HL-60/S4 (cell line): ENCODE measurements at regions not wholly inside any gene's neighbourhood (a gene's known extent, or its start where the extent isn't known, plus 50 kb on each side); places are given as distances from the start of the nearest gene placed in this dataset.
"Not testable (repeated sequence)": the region's sequence is repeated elsewhere in the genome, so short reads cannot be mapped to it uniquely, and the experiment has no call there.

Experiments
- in situ Hi-C: fragments of 300-500 bp; cut with MboI; formaldehyde crosslinking; loops from 2 replicates; pipeline ENCODE4 v1.14.3; 2022; ENCODE audit warnings: low sequenced_read_pairs

DNA sequence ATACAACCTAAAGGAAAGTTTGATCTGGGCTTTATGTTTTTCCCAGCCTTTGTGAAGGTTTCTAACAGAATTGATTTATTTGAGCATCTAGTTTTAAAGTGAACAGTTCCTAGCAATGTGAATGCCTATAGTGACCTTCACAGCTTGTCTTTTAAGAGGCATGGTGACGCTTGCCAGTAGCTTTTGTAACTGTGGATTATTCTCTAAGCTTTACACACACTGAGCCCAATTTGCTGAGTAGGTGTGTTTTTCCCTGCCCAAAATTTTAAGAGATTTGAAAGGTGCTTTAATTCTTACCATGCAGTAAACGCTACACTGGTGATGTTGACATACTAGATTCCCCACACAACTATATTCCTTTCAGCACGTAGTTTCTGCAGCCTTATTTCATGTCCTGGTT is 420.2 kb upstream of the AKR1E2 start:
- in situ Hi-C loops = no loop called here

DNA sequence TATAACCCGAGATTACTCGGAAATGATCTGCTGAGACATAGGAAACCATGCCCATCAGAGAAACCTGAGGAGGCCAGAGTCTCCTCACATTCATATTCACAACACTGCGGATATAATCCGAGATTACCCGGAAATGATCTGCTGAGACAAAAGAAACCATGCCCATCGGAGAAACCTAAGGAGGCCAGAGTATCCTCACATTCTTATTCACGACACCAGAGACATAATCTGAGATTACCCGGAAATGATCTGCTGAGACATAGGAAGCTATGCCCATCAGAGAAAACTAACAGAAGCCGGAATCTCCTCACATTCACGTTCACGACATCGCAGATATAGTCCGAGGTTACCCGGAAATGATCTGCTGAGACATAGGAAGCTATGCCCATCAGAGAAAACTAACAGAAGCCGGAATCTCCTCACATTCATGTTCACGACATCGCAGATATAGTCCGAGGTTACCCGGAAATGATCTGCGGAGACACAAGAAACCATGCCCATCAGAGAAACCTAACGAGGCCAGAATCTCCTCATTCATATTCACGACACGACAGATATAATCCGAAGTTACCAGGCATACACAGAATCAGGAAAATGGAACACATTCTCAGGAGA is 422.3 kb upstream of the AKR1E2 start:
- in situ Hi-C loops = no loop called here

DNA sequence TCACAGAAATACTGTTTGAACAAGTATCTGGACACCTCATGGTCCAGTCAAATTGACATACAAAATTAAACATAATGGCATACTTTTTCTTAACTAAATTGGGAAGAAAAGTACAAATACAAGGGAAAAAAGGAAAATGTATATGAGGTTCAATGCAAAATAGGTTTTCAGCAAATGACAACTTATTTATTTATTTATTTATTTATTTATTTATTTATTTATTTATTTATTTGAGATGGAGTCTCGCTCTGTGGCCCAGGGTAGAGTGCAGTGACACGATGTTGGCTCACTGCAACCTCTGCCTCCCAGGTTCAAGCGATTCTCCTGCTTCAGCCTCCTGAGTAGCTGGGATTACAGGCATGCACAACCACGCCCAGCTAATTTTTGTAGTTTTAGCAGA is 424.9 kb upstream of the AKR1E2 start:
- in situ Hi-C loops = not testable (repeated sequence)

DNA sequence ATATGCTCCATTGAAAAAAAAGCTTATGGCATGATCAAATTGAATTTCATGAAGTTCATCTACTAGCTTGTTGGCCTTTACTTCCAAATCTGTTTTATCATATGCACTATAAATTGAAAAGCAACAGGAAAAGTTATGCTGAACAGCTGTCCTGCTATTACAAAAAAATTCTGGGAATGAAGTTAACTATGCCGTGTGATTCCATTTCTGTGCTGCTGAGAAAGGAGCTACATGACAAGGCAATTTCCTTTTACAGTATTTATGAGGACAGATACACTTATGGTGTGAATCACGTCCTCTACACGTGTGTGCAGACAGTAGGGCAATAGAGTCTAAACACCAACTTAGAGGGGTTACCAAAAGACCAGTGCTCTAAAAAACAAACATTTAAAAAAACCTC is 426.5 kb upstream of the AKR1E2 start:
- in situ Hi-C loops = no loop called here

DNA sequence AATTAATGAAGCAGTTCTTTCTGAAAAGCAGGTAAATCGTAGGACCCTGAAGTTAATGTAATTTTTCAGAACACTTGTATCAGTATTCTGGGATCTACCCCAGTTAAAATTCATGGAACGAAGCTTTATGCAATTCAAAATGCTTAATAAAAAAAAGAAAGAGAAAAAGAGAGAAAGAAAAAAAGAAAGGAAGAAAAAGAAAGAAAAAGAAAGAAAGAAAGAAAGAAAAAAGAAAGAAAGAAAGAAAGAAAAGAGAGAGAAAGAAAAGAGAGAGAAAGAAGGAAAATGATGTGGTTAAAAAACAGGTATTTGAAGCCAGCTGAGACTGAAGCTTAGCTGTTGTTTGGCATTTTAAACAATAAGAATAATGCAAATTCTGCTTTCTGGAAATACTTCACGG is 427.4 kb upstream of the AKR1E2 start:
- in situ Hi-C loops = no loop called here

DNA sequence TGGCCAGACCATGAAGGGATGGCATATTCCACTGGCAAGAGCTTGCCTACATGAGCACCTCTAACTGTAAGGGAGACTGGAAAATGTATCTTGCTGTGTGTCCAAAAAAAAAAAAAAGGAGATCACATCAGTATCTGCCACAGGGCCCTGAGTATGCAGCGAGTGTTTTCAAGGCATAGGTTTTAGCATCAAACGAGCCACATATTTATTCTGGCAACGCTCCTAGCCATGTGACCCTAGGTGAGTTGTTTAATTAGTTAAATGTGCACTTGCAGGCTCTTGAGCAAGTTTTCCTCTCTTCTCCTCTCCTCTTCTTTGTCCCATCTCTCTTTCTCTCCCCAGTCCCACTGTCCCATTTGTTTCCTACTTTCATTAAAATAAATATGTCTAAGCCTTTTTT is 428.7 kb upstream of the AKR1E2 start:
- in situ Hi-C loops = no loop called here

DNA sequence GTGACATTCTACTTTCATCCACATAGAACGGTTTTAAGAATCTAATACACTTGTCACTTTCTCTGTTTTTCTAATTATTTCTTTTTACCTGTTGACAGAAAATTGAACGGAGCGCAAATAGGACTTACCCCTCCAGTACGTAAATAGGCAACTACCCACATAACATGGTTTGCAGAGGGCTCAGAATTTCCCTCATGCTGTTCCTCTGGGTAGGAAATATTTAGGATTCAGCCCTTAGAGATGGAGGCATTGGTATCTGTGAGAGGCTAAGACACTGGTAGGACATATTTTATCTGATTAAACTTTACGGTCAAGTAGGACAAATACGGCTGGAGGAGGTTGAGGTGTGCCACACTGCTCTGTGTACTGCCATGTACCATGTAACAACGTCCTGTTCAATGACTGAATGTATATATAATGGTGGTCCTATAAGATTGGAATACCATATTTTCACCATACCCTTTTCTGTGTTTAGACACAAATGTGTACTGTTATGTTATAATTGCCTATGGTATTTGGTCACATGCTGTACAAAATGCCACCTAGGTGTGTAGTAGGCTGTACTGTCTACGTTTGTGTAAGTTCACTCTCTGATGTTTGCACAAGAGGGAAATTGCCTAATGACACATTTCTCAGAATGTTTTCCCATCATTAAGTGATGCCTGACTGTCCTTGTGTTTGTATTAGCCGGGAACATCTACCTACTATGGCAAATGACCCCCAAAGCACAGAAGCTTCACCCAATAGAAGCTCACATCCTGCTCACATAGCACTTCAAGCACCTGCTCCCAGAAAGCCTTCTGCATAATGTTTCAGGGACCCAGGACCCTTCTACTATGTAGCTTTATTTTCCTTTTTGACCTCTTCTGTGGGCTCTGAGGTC is 429.4 kb upstream of the AKR1E2 start:
- in situ Hi-C loops = no loop called here

DNA sequence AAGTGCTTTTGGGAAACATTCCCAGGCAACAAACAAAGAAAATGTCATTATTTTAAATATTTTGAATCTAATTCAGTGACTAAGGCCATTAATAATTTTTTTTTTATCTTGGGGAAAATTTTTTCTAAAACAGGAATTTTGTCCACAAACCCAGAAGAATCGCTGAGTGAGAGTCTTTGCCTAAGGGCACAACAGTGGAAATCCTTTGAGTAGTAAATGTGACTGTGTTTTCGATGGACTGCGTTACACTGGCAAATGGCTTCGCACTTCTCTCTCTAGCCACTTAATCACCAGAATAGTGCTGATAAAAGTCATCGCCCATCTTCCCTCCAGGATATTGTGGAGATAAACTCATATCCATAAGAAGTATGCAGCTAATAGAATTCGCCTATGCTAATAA is 430.3 kb upstream of the AKR1E2 start:
- in situ Hi-C loops = no loop called here

DNA sequence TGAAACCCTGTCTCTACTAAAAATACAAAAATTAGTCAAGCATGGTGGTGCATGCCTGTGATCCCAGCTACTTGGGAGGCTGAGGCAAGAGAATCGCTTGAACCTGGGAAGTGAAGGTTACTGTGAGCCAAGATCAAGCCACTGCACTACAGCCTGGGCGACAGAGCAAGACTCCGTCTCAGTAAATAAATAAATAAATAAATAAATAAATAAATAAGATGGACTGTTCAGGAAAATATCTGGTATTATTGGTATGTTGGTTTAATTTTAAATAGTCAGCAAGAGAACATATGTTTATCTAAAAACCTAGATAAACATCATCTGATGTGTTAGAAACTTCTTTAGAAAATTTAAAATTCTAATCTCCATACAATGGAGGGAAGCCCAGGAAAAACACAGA is 431.6 kb upstream of the AKR1E2 start:
- in situ Hi-C loops = not testable (repeated sequence)

DNA sequence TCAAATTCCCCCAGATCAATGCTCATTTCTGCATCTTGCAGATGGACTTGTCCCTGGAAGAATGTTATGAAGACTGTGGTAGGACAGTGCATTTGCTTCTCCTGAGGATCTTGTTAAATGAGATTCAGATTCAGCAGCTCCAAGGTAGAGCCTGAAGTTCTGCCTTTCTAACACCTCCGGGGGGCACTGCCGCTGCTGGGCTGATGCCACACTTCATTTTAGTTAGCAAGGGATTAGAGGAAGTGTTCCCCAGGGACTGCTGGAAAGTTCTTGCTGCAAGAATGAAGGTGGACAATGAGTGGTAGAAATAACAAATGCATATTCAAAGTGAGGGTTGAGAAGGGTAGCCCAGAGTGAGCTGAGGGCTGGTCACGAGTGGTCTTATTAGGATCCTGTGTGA is 434.3 kb upstream of the AKR1E2 start:
- in situ Hi-C loops = no loop called here

DNA sequence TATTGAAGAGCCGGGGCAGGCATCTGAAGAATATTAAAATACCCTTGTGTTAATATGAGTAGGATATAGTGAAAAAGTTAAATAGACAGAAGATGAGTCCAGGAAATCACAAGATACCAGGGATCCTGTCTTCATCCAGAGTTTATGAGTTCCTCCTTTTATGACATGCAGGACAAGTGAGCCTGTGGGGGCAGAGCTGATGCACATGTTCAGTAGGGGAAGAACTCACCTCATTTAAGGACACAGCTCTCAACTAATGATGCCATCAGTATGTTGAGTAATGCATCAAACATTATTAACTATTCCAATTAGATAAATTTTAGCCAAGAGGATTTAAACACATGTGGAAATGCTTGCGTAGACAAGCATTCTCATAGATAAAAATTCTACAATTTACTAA is 435.8 kb upstream of the AKR1E2 start:
- in situ Hi-C loops = no loop called here

DNA sequence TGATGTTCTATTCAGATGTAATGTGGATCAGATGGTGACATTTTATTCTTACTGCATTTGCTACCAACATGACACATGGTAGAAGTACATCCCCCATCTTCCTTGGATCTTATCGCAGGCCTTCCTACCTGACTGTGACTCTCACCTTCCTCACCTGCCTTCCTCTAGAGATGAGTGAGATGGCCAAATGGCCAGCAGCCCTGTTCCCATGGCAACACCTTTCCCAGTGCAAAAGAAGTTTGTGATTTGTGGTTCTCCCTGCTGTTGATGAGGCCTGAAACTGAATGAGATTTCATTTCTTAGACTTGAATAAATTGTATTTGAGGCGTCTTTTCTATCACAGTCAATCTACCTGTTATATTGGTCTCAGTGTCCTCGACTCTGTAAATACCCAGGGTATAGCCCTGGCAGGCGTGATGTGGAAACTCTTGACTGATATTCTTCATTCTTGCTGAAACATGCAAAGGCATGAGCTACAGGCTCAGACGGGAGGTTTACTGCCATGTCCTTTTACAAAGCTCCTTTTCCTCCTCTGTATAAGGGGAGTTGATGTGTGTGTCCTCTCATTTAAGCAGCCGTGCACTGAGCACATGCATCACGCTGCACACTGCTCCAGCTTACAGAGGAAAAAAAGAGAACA is 440.7 kb upstream of the AKR1E2 start:
- in situ Hi-C loops = no loop called here

DNA sequence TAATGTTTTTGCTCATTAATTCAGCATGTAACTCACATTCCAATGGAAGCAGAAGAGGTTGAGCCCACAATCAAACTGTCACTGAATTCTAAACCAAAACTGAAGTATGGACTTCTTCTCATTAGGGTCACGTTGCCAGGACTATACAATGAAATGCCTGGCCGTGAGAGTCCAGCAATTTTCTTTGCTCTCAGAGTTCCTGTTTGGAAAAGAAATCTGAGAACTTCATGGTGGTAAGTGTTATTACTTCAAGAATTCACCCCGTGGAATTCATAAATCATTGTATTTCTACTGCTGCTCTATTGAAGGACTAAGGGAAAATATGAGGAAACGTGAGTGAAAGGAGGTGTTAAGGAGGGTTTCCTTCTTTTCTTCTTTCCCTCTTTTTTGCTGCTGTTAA is 441.8 kb upstream of the AKR1E2 start:
- in situ Hi-C loops = no loop called here

DNA sequence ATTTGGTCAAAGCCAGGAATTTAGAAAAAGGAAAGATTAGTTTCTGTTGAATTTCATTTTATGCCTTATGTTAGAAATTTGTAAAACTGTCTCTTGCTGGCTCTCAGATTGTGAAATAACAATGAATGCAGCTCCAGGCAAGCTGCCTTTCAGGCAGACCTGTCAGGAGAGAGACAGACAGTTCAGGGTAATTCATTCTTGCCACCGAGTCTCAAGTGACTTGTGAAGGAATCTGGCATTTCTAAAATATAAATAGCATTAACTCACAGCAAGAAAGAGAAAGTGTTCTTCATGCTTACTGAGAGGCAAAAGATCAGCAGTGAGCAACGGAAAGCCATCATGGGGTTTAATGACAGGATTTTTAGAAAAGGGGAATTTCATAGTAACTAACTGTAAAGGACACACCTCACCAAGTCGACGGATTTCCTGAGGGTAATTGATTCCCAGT is 442.3 kb upstream of the AKR1E2 start:
- in situ Hi-C loops = no loop called here

DNA sequence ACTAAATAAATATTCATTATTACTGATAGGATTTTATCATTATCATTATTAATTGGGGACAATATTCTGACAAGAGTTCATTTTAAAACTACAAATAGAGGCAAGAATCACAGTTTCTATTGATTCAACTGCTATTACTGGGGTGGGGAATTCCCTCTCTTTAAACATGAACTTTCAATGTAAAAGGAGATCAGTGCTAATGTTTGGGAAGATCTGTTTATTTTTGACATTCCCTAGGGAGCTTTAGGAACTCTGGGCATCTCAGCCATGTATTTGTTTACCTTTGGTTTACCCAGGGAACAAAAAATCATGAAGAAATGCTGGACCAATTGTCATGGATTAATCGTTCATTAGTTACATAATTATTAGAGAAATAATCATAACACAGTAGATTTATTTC is 443.2 kb upstream of the AKR1E2 start:
- in situ Hi-C loops = no loop called here

DNA sequence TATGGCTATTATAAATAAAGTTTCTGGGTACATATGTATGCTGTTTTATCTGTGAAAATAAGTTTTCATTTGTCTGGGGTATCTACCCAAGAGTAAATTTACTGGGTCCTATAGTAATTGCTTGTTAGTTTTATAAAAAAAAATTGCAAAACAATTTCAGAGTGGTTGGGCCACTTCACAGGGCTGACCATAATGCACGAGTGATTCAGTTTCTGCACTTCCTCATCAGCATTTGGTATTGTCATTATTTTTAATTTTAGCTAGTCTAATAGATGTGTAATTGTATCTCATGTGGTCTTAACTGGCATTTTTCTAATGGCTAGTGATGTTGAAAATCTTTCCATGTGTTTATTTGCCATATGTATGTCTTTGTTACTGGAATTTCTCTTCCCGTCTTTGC is 452.4 kb upstream of the AKR1E2 start:
- in situ Hi-C loops = no loop called here

DNA sequence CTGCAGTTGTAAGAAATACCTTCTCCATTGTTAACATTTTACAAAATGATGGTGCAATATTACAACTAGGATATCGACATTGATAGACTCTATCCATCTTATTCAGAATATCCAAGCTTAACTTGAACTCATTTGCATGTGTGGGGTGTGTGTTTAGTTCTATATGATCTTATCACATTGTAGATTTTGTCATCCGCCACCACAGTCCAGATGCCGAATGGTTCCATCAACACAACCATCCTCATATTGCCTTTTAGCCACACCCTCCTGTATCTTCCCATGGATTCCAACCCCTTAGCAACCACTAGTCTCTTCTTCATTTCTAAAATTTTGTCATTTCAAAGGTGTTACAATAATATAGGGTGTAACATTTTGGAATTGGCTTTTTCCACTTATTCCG is 452.9 kb upstream of the AKR1E2 start:
- in situ Hi-C loops = no loop called here

DNA sequence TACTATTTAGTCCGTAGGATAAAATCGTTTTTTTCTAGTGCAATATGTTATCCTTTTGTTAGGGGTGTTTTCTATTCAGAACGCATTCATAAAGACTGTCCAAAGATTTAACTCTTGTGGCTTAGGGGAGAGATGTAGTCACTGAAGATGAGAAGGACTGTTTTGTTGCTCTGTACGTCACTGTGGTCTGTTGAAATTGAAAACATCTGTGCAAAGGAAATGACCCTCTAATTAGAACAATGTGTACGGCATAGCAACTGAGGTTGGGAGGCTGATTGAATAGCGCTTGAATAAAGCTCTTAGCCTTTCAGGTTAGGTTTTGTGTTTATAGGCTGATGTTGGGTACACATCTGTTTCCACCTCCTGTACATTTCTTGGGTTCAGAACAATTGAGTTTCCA is 453.4 kb upstream of the AKR1E2 start:
- in situ Hi-C loops = no loop called here

DNA sequence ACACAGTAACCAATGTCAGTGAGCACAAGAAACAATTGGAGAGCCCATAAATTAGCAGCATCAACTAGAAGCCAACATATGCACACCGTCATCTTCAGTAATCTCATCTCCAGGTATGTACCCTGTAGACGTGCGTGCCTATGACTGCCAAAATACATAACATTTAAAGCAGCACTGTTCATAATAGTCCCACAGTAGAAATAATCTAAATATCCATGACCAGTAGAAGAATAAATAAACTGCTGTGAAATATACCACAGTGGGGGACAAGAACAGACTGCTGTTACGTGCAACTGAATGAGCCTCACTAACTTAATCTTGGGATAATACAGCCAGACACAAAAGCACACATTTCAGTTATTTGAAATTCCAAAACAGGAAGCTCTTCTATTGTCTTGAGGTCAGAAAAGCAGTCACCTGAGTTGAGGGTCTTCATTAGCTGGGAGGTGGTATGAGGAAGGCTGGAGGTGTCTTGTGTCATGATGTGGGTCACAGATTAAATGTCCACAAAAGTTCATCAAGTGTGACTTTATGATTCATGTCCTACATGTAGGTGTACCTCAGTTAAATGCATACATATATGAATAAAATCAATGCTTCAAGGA is 454.2 kb upstream of the AKR1E2 start:
- in situ Hi-C loops = no loop called here

DNA sequence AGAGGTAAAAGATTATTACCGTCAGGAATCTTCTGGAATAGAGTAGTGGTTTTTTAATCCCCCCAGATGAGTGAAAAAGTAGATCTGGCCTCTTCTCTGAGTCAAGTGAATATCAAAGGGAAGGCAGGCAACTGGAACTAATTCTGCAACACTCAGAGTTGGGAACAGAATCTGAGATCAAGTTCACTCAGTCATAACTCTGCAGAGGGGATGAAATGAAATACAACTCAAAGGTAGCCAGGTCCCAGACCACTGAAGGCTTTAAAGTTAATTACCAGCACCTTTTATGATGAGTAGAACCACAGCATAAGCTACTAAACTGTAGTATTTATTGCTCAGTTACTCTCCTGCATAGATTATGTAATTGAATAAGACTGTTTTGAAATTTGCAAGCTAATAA is 455.6 kb upstream of the AKR1E2 start:
- in situ Hi-C loops = no loop called here

DNA sequence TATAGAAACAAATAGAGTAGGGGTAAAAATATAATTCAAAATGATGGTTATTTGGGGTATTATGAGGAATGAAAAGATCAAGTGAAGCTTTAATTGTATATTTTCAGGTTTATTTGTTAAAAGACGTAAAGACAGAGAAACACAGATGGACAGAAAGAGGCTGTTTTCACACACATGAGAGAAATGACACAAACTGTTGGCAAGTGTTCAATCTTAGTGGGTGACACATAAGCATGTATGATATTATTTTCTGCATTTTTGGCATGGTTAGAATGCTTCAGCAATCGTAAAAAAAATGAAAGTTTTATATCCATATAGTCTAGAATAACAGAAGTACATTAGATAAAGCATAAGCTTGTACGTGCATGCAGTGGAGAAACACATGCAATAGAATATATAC is 464.4 kb upstream of the AKR1E2 start:
- in situ Hi-C loops = no loop called here

DNA sequence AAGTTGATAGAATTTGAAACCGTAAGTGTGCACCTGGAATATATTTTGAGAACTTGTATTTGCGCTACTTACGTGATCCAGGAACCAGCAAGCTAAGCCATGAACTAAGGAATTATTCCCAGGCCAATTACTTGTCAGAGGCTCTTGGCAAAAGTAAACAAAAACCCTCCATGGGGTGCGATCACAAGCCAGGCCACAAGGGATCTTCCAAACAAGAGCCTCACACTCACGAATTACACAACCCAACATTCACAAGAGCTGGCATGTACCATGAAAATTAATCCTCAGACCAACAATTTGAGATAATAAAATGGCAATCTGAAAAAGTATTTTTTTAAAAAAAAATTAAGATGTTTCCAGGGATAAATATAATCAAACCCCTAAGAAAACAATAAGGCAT is 467.0 kb upstream of the AKR1E2 start:
- in situ Hi-C loops = no loop called here
